ENCODE measurements at regions not wholly inside any gene's neighbourhood (a gene's known extent, or its start where the extent isn't known, plus 50 kb on each side); places are given as distances from the start of the nearest gene placed in this dataset.
A peak's percentile ranks its signal among the peaks of the same experiment; 100 is the strongest.

GRCh38 chr7:26532471-26532870 is 240.8 kb downstream of the SNX10 start:
- no peaks in the 10 kb centered on the region for H3K36me3 ChIP-seq (ENCODE audit: insufficient read depth, low read length)
- peaks cover 68% of the 10 kb centered on the region for H3K4me1 ChIP-seq (ENCODE audit: insufficient read depth, low read length, poor library complexity, severe bottlenecking)
- peaks cover 18% of the 10 kb centered on the region for H3K79me2 ChIP-seq (ENCODE audit: insufficient read depth, low read length)
- H3K9me3 ChIP-seq (ENCODE audit: insufficient read depth, low read depth, low read length), result no peaks in the 10 kb centered on the region
- no peak for TF ChIP-seq EZH2phosphoT487 (IDR thresholded peaks at IDR 0.05; ENCODE audit: borderline replicate concordance)
- no peak for TF ChIP-seq CTCF (conservative IDR thresholded peaks at IDR 0.05; ENCODE audit: low read length)
- H3K27me3 ChIP-seq (ENCODE audit: insufficient read depth, low read length, poor library complexity, severe bottlenecking), result no peaks in the 10 kb centered on the region
- no peaks in the 10 kb centered on the region for H3K9me2 ChIP-seq (replicated peaks; ENCODE audit: low read depth, low read length)
- H4K20me1 ChIP-seq (ENCODE audit: insufficient read depth, low read length, poor library complexity, severe bottlenecking), result no peaks in the 10 kb centered on the region
- H2AFZ ChIP-seq (ENCODE audit: low read length), result no peak overlapping the region
- H3K4me2 ChIP-seq (ENCODE audit: low read depth, low read length, poor library complexity, severe bottlenecking), result peak overlapping the region; percentile 86
- H3F3A ChIP-seq (ENCODE audit: low read depth), result peaks cover 4% of the 10 kb centered on the region; the same call in 1 of the 2 replicates
- peak overlapping the region; percentile 88 for H3K9ac ChIP-seq (ENCODE audit: low read depth, low read length, poor library complexity, severe bottlenecking)
- peak overlapping the region; percentile 18 for H3K4me3 ChIP-seq (ENCODE audit: low read length, poor library complexity, severe bottlenecking)

DNA sequence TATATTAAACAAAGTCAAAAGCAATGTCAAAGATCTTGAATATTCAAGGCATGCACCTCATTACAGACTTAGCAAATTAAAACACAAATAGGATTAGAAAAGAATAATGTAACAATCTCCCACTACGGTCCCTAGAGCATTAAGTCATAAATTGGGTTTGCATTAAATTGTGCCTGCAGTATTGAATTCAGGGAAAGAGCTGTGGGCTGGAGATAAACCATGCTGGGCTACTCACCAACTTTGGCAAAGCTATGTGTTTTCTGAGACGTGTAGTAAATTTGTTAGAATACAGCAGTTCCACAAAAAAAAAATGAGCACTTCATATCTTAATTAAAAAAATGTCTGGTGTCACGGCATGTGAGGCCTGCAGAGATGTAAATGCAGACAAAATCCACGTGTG is 241.6 kb downstream of the SNX10 start:
- Histone ChIP-seq H3F3A (ENCODE audit: low read depth) (peaks cover 4% of the 10 kb centered on the region; the same call in 1 of the 2 replicates), H3K27me3 (ENCODE audit: insufficient read depth, low read length, poor library complexity, severe bottlenecking) (no peaks in the 10 kb centered on the region), H3K4me3 (ENCODE audit: low read length, poor library complexity, severe bottlenecking) (no peak overlapping the region), H3K9me3 (ENCODE audit: insufficient read depth, low read depth, low read length) (no peaks in the 10 kb centered on the region), H4K20me1 (ENCODE audit: insufficient read depth, low read length, poor library complexity, severe bottlenecking) (no peaks in the 10 kb centered on the region), H3K36me3 (ENCODE audit: insufficient read depth, low read length) (no peaks in the 10 kb centered on the region), H2AFZ (ENCODE audit: low read length) (no peak overlapping the region), H3K4me2 (ENCODE audit: low read depth, low read length, poor library complexity, severe bottlenecking) (peak overlapping the region; percentile 86), H3K9me2 (replicated peaks; ENCODE audit: low read depth, low read length) (no peaks in the 10 kb centered on the region), H3K79me2 (ENCODE audit: insufficient read depth, low read length) (peaks cover 25% of the 10 kb centered on the region), H3K4me1 (ENCODE audit: insufficient read depth, low read length, poor library complexity, severe bottlenecking) (peaks cover 75% of the 10 kb centered on the region), H3K9ac (ENCODE audit: low read depth, low read length, poor library complexity, severe bottlenecking) (peak overlapping the region; percentile 88)
- no peak for TF ChIP-seq EZH2phosphoT487 (IDR thresholded peaks at IDR 0.05; ENCODE audit: borderline replicate concordance)
- no peak for TF ChIP-seq CTCF (conservative IDR thresholded peaks at IDR 0.05; ENCODE audit: low read length)

- no peaks in the 10 kb centered on the region for H3K9me3 ChIP-seq (ENCODE audit: insufficient read depth, low read depth, low read length)
Measured at GRCh38 chr7:26534649-26535482, 243.2 kb downstream of the SNX10 start.

More at GRCh38 chr7:26534649-26535482, 243.2 kb downstream of the SNX10 start:
- peak overlapping the region; percentile 81 for H2AFZ ChIP-seq (ENCODE audit: low read length)
- peak overlapping the region; percentile 88 for H3K9ac ChIP-seq (ENCODE audit: low read depth, low read length, poor library complexity, severe bottlenecking)
- peak overlapping the region; percentile 86 for H3K4me2 ChIP-seq (ENCODE audit: low read depth, low read length, poor library complexity, severe bottlenecking)
- H3K27me3 ChIP-seq (ENCODE audit: insufficient read depth, low read length, poor library complexity, severe bottlenecking), result no peaks in the 10 kb centered on the region
- TF ChIP-seq EZH2phosphoT487 (IDR thresholded peaks at IDR 0.05; ENCODE audit: borderline replicate concordance), result no peak
- TF ChIP-seq CTCF (conservative IDR thresholded peaks at IDR 0.05; ENCODE audit: low read length), result no peak
- H3F3A ChIP-seq (ENCODE audit: low read depth), result peaks cover 4% of the 10 kb centered on the region; the same call in 1 of the 2 replicates
- peaks cover 28% of the 10 kb centered on the region for H3K79me2 ChIP-seq (ENCODE audit: insufficient read depth, low read length)
- H3K36me3 ChIP-seq (ENCODE audit: insufficient read depth, low read length), result no peaks in the 10 kb centered on the region
- H4K20me1 ChIP-seq (ENCODE audit: insufficient read depth, low read length, poor library complexity, severe bottlenecking), result no peaks in the 10 kb centered on the region
- H3K4me3 ChIP-seq (ENCODE audit: low read length, poor library complexity, severe bottlenecking), result peak overlapping the region; percentile 78
- H3K4me1 ChIP-seq (ENCODE audit: insufficient read depth, low read length, poor library complexity, severe bottlenecking), result peaks cover 86% of the 10 kb centered on the region
- no peaks in the 10 kb centered on the region for H3K9me2 ChIP-seq (replicated peaks; ENCODE audit: low read depth, low read length)
